ENCODE measurements at regions not wholly inside any gene's neighbourhood (a gene's known extent, or its start where the extent isn't known, plus 50 kb on each side); places are given as distances from the start of the nearest gene placed in this dataset.

DNA sequence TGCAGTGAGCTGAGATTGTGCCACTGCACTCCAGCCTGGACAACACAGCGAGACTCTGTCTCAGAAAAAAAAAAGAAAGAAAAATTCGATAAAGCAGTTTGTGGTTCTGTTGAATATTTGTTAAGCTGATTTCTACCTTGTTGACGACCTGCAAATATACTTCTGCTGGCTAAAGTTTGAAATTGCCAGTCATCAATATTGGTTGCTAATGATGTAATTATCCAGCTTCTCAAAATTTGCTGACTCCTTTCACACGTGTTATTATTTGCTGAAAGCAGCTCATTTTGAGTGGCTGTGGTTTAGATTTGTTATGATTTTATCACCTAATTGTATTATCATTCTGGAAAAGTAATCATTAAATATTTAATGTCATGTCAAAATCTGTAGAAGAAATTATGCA, 774.3 kb downstream of the QKI start:
- H3K9ac ChIP-seq (ENCODE audit: low read length): no peak overlapping the region
- no peaks in the 10 kb centered on the region for H3F3A ChIP-seq (ENCODE audit: insufficient read depth, low read length, poor library complexity, severe bottlenecking)
- no peaks in the 10 kb centered on the region for H3K36me3 ChIP-seq (ENCODE audit: insufficient read depth, low read length)
- H3K4me3 ChIP-seq (ENCODE audit: low read length): no peak overlapping the region
- H3K4me2 ChIP-seq (ENCODE audit: low read length): no peak overlapping the region
- no peak for TF ChIP-seq EZH2 (IDR thresholded peaks at IDR 0.05; ENCODE audit: borderline replicate concordance, insufficient read depth, low read length, poor library complexity, severe bottlenecking)
- TF ChIP-seq EP300 (conservative IDR thresholded peaks at IDR 0.05; ENCODE audit: poor library complexity, severe bottlenecking): no peak
- no peak for TF ChIP-seq RAD21 (conservative IDR thresholded peaks at IDR 0.05)
- TF ChIP-seq TAF1 (IDR thresholded peaks at IDR 0.05; ENCODE audit: low read depth): no peak
- TF ChIP-seq POLR2AphosphoS5 (IDR thresholded peaks at IDR 0.05): no peak
- TF ChIP-seq SMC3 (conservative IDR thresholded peaks at IDR 0.05; ENCODE audit: poor library complexity): no peak
- TF ChIP-seq, protein P1, sequence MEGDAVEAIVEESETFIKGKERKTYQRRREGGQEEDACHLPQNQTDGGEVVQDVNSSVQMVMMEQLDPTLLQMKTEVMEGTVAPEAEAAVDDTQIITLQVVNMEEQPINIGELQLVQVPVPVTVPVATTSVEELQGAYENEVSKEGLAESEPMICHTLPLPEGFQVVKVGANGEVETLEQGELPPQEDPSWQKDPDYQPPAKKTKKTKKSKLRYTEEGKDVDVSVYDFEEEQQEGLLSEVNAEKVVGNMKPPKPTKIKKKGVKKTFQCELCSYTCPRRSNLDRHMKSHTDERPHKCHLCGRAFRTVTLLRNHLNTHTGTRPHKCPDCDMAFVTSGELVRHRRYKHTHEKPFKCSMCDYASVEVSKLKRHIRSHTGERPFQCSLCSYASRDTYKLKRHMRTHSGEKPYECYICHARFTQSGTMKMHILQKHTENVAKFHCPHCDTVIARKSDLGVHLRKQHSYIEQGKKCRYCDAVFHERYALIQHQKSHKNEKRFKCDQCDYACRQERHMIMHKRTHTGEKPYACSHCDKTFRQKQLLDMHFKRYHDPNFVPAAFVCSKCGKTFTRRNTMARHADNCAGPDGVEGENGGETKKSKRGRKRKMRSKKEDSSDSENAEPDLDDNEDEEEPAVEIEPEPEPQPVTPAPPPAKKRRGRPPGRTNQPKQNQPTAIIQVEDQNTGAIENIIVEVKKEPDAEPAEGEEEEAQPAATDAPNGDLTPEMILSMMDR (IDR thresholded peaks at IDR 0.05; ENCODE audit: poor library complexity, severe bottlenecking): no peak
- no peak for TF ChIP-seq MXI1 (conservative IDR thresholded peaks at IDR 0.05; ENCODE audit: poor library complexity, severe bottlenecking)
- TF ChIP-seq, protein P2, sequence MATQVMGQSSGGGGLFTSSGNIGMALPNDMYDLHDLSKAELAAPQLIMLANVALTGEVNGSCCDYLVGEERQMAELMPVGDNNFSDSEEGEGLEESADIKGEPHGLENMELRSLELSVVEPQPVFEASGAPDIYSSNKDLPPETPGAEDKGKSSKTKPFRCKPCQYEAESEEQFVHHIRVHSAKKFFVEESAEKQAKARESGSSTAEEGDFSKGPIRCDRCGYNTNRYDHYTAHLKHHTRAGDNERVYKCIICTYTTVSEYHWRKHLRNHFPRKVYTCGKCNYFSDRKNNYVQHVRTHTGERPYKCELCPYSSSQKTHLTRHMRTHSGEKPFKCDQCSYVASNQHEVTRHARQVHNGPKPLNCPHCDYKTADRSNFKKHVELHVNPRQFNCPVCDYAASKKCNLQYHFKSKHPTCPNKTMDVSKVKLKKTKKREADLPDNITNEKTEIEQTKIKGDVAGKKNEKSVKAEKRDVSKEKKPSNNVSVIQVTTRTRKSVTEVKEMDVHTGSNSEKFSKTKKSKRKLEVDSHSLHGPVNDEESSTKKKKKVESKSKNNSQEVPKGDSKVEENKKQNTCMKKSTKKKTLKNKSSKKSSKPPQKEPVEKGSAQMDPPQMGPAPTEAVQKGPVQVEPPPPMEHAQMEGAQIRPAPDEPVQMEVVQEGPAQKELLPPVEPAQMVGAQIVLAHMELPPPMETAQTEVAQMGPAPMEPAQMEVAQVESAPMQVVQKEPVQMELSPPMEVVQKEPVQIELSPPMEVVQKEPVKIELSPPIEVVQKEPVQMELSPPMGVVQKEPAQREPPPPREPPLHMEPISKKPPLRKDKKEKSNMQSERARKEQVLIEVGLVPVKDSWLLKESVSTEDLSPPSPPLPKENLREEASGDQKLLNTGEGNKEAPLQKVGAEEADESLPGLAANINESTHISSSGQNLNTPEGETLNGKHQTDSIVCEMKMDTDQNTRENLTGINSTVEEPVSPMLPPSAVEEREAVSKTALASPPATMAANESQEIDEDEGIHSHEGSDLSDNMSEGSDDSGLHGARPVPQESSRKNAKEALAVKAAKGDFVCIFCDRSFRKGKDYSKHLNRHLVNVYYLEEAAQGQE (IDR thresholded peaks at IDR 0.05; ENCODE audit: borderline replicate concordance): no peak
- H3K27ac ChIP-seq (ENCODE audit: low read length): no peak overlapping the region
- no peaks in the 10 kb centered on the region for H3K27me3 ChIP-seq (ENCODE audit: insufficient read depth, low read depth, low read length)
- H3K9me2 ChIP-seq (ENCODE audit: insufficient read depth, low read length): no peaks in the 10 kb centered on the region
- no peak overlapping the region for H2AFZ ChIP-seq (ENCODE audit: low read depth, low read length)
- no peaks in the 10 kb centered on the region for H3K79me2 ChIP-seq (replicated peaks; ENCODE audit: insufficient read depth, low read length)
- no peaks in the 10 kb centered on the region for H3K9me3 ChIP-seq (ENCODE audit: low read length)
- no peaks in the 10 kb centered on the region for H4K20me1 ChIP-seq (ENCODE audit: insufficient read depth)

DNA sequence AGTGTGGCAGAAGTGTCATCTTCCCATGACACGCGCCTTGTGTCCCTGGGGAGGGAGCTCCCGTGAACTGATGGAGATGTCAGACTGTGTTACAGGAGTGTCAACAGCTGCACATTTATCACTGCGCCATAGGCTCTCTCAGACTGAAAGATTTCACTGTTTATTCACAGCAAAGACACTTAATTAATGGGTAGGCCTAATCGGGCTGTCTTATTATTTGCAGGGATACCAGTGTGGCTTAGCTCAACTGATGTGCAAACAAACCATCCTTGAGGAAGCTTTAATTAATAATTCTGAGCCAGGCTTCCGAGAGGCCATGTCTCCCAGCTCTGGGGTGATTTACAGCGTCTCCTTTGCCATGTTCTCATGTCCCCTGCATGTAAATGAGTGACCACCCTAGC, 771.0 kb downstream of the QKI start:
- H3K27ac ChIP-seq (ENCODE audit: low read length): no peak overlapping the region
- no peaks in the 10 kb centered on the region for H3K27me3 ChIP-seq (ENCODE audit: insufficient read depth, low read depth, low read length)
- no peak overlapping the region for H3K9ac ChIP-seq (ENCODE audit: low read length)
- H3K9me2 ChIP-seq (ENCODE audit: insufficient read depth, low read length): no peaks in the 10 kb centered on the region
- no peaks in the 10 kb centered on the region for H3K36me3 ChIP-seq (ENCODE audit: insufficient read depth, low read length)
- H3K79me2 ChIP-seq (replicated peaks; ENCODE audit: insufficient read depth, low read length): no peaks in the 10 kb centered on the region
- no peaks in the 10 kb centered on the region for H3K9me3 ChIP-seq (ENCODE audit: low read length)
- H3K4me3 ChIP-seq (ENCODE audit: low read length): no peak overlapping the region
- H2AFZ ChIP-seq (ENCODE audit: low read depth, low read length): no peak overlapping the region
- H3F3A ChIP-seq (ENCODE audit: insufficient read depth, low read length, poor library complexity, severe bottlenecking): no peaks in the 10 kb centered on the region
- peak; percentile 78 for TF ChIP-seq POLR2AphosphoS5 (IDR thresholded peaks at IDR 0.05)
- TF ChIP-seq, protein P1 (IDR thresholded peaks at IDR 0.05; ENCODE audit: poor library complexity, severe bottlenecking): no peak
- TF ChIP-seq EP300 (conservative IDR thresholded peaks at IDR 0.05; ENCODE audit: poor library complexity, severe bottlenecking): peak; percentile 74
- H3K4me2 ChIP-seq (ENCODE audit: low read length): peak overlapping the region; percentile 32
- no peaks in the 10 kb centered on the region for H4K20me1 ChIP-seq (ENCODE audit: insufficient read depth)

All from neural cell (in vitro differentiated cells).